GM12891 (cell line): ENCODE measurements at regions not wholly inside any gene's neighbourhood (a gene's known extent, or its start where the extent isn't known, plus 50 kb on each side); places are given as distances from the start of the nearest gene placed in this dataset.

Experiments used
- POLR2A ChIP-seq: IDR thresholded peaks from 2 replicates; pipeline ENCODE4 v1.6.1; 2011; ENCODE audit warnings: low read depth, low read length, control low read depth
- POLR2AphosphoS5 ChIP-seq: IDR thresholded peaks from 2 replicates; pipeline ENCODE4 v1.6.1; 2011; ENCODE audit warnings: low read depth, low read length, control low read depth
- SPI1 ChIP-seq: IDR thresholded peaks from 2 replicates; pipeline ENCODE4 v1.6.1; 2011; ENCODE audit warnings: low read depth, low read length, control low read depth
- TAF1 ChIP-seq: IDR thresholded peaks from 2 replicates; pipeline ENCODE4 v1.6.1; 2011; ENCODE audit warnings: low read depth, low read length, control low read depth

DNA sequence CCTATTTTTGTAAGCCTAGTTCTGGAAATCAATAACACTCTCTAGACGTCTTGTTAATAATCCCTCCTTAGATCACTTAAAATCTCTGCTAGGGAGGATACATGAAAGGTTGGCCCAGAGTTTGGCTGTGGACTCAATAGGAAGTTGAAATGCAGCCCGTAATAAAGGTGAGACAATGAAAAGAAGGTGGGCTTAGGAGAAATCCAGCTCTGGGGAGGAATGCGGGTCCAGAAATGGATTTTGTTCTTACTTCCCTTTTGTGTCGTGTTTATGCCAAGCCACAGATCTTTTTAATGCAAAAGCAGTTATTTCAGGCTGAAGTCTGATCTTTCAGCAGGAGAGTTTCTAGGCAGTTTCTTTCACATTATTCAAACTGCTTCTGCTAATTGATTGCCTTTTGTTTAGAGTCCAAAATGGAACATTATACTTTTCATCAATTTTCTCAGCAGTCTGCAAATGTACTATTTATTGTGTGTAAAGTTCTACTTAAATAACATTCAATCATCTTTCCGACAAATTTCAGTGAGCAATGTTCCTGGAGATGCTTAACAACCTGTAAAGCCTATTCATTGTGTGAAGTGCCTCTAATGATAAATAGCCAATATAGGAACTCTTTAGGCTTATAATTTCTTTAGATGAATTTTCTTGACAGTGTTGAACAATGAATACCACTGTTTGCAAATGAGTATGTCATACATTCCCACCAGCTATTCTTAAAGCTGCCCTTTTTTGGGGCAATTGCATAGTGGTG lies 252.9 kb upstream of the KRR1 start:
- no peak for TF ChIP-seq POLR2A
- TF ChIP-seq POLR2AphosphoS5: no peak
- no peak for TF ChIP-seq SPI1
- no peak for TF ChIP-seq TAF1
